ENCODE measurements at regions not wholly inside any gene's neighbourhood (a gene's known extent, or its start where the extent isn't known, plus 50 kb on each side); places are given as distances from the start of the nearest gene placed in this dataset.

- no peak overlapping the region for H3K27ac Mint-ChIP-seq
- no peak for DNase-seq (ENCODE audit: low spot score, unreplicated experiment)
- H3K36me3 Mint-ChIP-seq (ENCODE audit: insufficient read depth): no peaks in the 10 kb centered on the region
- H3K27me3 Mint-ChIP-seq: no peaks in the 10 kb centered on the region
- H3K4me3 Mint-ChIP-seq (ENCODE audit: low read depth): no peak overlapping the region
- no peaks in the 10 kb centered on the region for H3K9me3 Mint-ChIP-seq (ENCODE audit: low read depth)
- peaks cover 2% of the 10 kb centered on the region for H3K4me1 Mint-ChIP-seq (ENCODE audit: low read depth)
- TF ChIP-seq CTCF (IDR thresholded peaks at IDR 0.05; ENCODE audit: unreplicated experiment): no peak
Measured at GRCh38 chr3:162015856-162016255, 519.2 kb downstream of the OTOL1 start.

- H3K4me3 Mint-ChIP-seq (ENCODE audit: low read depth): no peak overlapping the region
Measured at GRCh38 chr3:162019817-162020216, 523.2 kb downstream of the OTOL1 start.

GRCh38 chr3:162021206-162021605 is 524.6 kb downstream of the OTOL1 start:
- no peak for TF ChIP-seq CTCF (IDR thresholded peaks at IDR 0.05; ENCODE audit: unreplicated experiment)
- H3K9me3 Mint-ChIP-seq (ENCODE audit: low read depth): no peaks in the 10 kb centered on the region
- no peak for DNase-seq (ENCODE audit: low spot score, unreplicated experiment)
- H3K27ac Mint-ChIP-seq: no peak overlapping the region
- peaks cover 14% of the 10 kb centered on the region for H3K4me1 Mint-ChIP-seq (ENCODE audit: low read depth)
- no peaks in the 10 kb centered on the region for H3K27me3 Mint-ChIP-seq
- no peak overlapping the region for H3K4me3 Mint-ChIP-seq (ENCODE audit: low read depth)
- no peaks in the 10 kb centered on the region for H3K36me3 Mint-ChIP-seq (ENCODE audit: insufficient read depth)

More at GRCh38 chr3:162019817-162020216, 523.2 kb downstream of the OTOL1 start:
- TF ChIP-seq CTCF (IDR thresholded peaks at IDR 0.05; ENCODE audit: unreplicated experiment): no peak
- Mint-ChIP-seq H3K36me3 (ENCODE audit: insufficient read depth) (no peaks in the 10 kb centered on the region), H3K4me1 (ENCODE audit: low read depth) (peaks cover 14% of the 10 kb centered on the region), H3K27ac (no peak overlapping the region), H3K27me3 (no peaks in the 10 kb centered on the region), H3K9me3 (ENCODE audit: low read depth) (no peaks in the 10 kb centered on the region)
- DNase-seq (ENCODE audit: low spot score, unreplicated experiment): no peak

- Mint-ChIP-seq H3K4me3 (ENCODE audit: low read depth) (no peak overlapping the region), H3K27me3 (no peaks in the 10 kb centered on the region), H3K9me3 (ENCODE audit: low read depth) (no peaks in the 10 kb centered on the region), H3K36me3 (ENCODE audit: insufficient read depth) (no peaks in the 10 kb centered on the region), H3K27ac (no peak overlapping the region), H3K4me1 (ENCODE audit: low read depth) (peaks cover 14% of the 10 kb centered on the region)
- no peak for TF ChIP-seq CTCF (IDR thresholded peaks at IDR 0.05; ENCODE audit: unreplicated experiment)
- DNase-seq (ENCODE audit: low spot score, unreplicated experiment): no peak
Measured at GRCh38 chr3:162022911-162023310, 526.3 kb downstream of the OTOL1 start.

- peaks cover under 1% of the 10 kb centered on the region for H3K4me1 Mint-ChIP-seq (ENCODE audit: low read depth)
- H3K4me3 Mint-ChIP-seq (ENCODE audit: low read depth): no peak overlapping the region
- H3K27ac Mint-ChIP-seq: no peak overlapping the region
- no peak for DNase-seq (ENCODE audit: low spot score, unreplicated experiment)
- TF ChIP-seq CTCF (IDR thresholded peaks at IDR 0.05; ENCODE audit: unreplicated experiment): no peak
- no peaks in the 10 kb centered on the region for H3K27me3 Mint-ChIP-seq
- H3K36me3 Mint-ChIP-seq (ENCODE audit: insufficient read depth): no peaks in the 10 kb centered on the region
- H3K9me3 Mint-ChIP-seq (ENCODE audit: low read depth): peaks cover 5% of the 10 kb centered on the region
Measured at GRCh38 chr3:162029736-162030135, 533.1 kb downstream of the OTOL1 start.

All from progenitor cell of endocrine pancreas (in vitro differentiated cells).